Gastrocnemius medialis (tissue), 4 donors: ENCODE measurements at regions not wholly inside any gene's neighbourhood (a gene's known extent, or its start where the extent isn't known, plus 50 kb on each side); places are given as distances from the start of the nearest gene placed in this dataset.

Experiments used
- ATAC-seq, 2 donors: fragments of 150-250 bp; one replicate each; pipeline ENCODE4 v1.9.1; 2016
- DNase-seq, 2 donors: peaks; one replicate each; pipeline ENCODE4 v3.0.0-alpha.2; 2019
- H3K27ac ChIP-seq, 4 donors: fragments of 200-600 bp; sonication (generic); 1 replicate in 1 of 4; 2 replicates in 3 of 4; pipeline ENCODE4 v1.5.1; 2016 to 2018; ENCODE audit warnings: mild to moderate bottlenecking in 2 of 4, moderate library complexity in 1 of 4
- H3K27me3 ChIP-seq, 3 donors: fragments of 200-600 bp; sonication (generic) in 2 of 3; 1 replicate in 1 of 3; 2 replicates in 2 of 3; pipeline versions ENCODE4 v1.5.1 to v1.6.0; 2016 to 2019; ENCODE audit warnings: mild to moderate bottlenecking in 1 of 3, moderate library complexity in 1 of 3
- H3K36me3 ChIP-seq, 2 donors: fragments of 200-600 bp; sonication (generic) in 1 of 2; one replicate each; pipeline ENCODE4 v1.5.1; 2017 to 2018
- H3K4me1 ChIP-seq, 2 donors: fragments of 200-600 bp; sonication (generic) in 1 of 2; one replicate each; pipeline ENCODE4 v1.5.1; 2016 to 2017; ENCODE audit warnings: mild to moderate bottlenecking in 2 of 2
- H3K4me3 ChIP-seq, 4 donors: fragments of 200-600 bp; sonication (generic) in 3 of 4; 1 replicate in 1 of 4; 2 replicates in 3 of 4; pipeline ENCODE4 v1.5.1; 2016 to 2019; ENCODE audit warnings: mild to moderate bottlenecking in 2 of 4
- H3K9me3 ChIP-seq, 3 donors: fragments of 200-600 bp; sonication (generic) in 2 of 3; 1 replicate in 1 of 3; 2 replicates in 2 of 3; pipeline ENCODE4 v1.5.1; 2016 to 2019
- POLR2A ChIP-seq, 2 donors: fragments of 450-650 bp; IDR thresholded peaks; one replicate each; pipeline ENCODE4 v1.6.1; 2017; ENCODE audit warnings: antibody characterized with exemption in 2 of 2, mild to moderate bottlenecking in 2 of 2, moderate library complexity in 2 of 2
- in situ Hi-C, 4 donors: fragments of 200-750 bp; cut with MboI; loops; one replicate each; pipeline versions ENCODE4 v1.15.0 to v1.8.0; 2017; ENCODE audit warnings: low sequenced_read_pairs in 4 of 4
- intact Hi-C: fragments of 100-400 bp; cut with DNase I; formaldehyde crosslinking; loops from one replicate; pipeline ENCODE4 v1.15.1; 2023; ENCODE audit warnings: low total_unique reads
- TF ChIP-seq, protein P1 (sequence below), 5 experiments: fragments of 450-650 bp in 3 of 5; fragments of 200-600 bp in 2 of 5; sonication (generic) in 2 of 5; IDR thresholded peaks in 4 of 5; conservative IDR thresholded peaks in 1 of 5; 1 replicate in 4 of 5; 2 replicates in 1 of 5; pipeline ENCODE4 v1.5.1; 2016 to 2019; ENCODE audit warnings: antibody characterized with exemption in 5 of 5, mild to moderate bottlenecking in 3 of 5, moderate library complexity in 3 of 5

GRCh38 chrX:121128925-121129877 lies 81.8 kb downstream of the GLUD2 start:
- H3K27me3 ChIP-seq = no peaks in the 10 kb centered on the region
- intact Hi-C loops (no loop called here), in situ Hi-C loops (no loop called here)
- DNase-seq (no peak), ATAC-seq (no peak)
- H3K9me3 ChIP-seq = no peaks in the 10 kb centered on the region
- no peak overlapping the region for H3K4me3 ChIP-seq
- H3K4me1 ChIP-seq = no peaks in the 10 kb centered on the region
- H3K27ac ChIP-seq = no peak overlapping the region
- no peaks in the 10 kb centered on the region for H3K36me3 ChIP-seq
- TF ChIP-seq, protein P1, sequence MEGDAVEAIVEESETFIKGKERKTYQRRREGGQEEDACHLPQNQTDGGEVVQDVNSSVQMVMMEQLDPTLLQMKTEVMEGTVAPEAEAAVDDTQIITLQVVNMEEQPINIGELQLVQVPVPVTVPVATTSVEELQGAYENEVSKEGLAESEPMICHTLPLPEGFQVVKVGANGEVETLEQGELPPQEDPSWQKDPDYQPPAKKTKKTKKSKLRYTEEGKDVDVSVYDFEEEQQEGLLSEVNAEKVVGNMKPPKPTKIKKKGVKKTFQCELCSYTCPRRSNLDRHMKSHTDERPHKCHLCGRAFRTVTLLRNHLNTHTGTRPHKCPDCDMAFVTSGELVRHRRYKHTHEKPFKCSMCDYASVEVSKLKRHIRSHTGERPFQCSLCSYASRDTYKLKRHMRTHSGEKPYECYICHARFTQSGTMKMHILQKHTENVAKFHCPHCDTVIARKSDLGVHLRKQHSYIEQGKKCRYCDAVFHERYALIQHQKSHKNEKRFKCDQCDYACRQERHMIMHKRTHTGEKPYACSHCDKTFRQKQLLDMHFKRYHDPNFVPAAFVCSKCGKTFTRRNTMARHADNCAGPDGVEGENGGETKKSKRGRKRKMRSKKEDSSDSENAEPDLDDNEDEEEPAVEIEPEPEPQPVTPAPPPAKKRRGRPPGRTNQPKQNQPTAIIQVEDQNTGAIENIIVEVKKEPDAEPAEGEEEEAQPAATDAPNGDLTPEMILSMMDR (IDR thresholded peaks at IDR 0.05 in 4 of 5, conservative IDR thresholded peaks at IDR 0.05 in 1 of 5) = no peak
- no peak for TF ChIP-seq POLR2A (IDR thresholded peaks at IDR 0.05)

DNA sequence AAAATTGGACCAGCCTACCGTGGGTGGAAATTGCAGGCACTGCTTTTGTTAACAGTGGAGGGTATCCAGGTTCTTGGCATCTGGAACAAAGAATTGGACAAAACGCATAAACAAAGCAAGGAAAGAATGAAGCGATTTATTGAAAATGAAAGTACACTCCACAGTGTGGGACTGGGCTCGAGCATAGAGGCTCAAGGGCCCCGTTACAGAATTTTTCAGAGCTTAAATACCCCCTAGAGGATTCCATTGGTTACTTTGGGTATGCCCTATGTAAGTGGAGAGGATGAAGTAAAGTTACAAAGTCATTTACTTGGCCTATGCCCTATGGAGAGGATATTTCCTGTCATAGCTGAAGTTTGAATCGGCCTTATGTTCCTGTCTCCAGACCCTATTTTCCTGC lies 85.3 kb downstream of the GLUD2 start:
- no peak for ATAC-seq
- TF ChIP-seq, protein P1 (IDR thresholded peaks at IDR 0.05 in 4 of 5, conservative IDR thresholded peaks at IDR 0.05 in 1 of 5) = no peak
- no peak for TF ChIP-seq POLR2A (IDR thresholded peaks at IDR 0.05)
- Histone ChIP-seq H3K9me3 (no peaks in the 10 kb centered on the region), H3K4me1 (no peaks in the 10 kb centered on the region), H3K36me3 (no peaks in the 10 kb centered on the region), H3K27me3 (no peaks in the 10 kb centered on the region), H3K27ac (no peak overlapping the region), H3K4me3 (no peak overlapping the region)
- no peak for DNase-seq
- intact Hi-C loops (no loop called here), in situ Hi-C loops (no loop called here)

DNA sequence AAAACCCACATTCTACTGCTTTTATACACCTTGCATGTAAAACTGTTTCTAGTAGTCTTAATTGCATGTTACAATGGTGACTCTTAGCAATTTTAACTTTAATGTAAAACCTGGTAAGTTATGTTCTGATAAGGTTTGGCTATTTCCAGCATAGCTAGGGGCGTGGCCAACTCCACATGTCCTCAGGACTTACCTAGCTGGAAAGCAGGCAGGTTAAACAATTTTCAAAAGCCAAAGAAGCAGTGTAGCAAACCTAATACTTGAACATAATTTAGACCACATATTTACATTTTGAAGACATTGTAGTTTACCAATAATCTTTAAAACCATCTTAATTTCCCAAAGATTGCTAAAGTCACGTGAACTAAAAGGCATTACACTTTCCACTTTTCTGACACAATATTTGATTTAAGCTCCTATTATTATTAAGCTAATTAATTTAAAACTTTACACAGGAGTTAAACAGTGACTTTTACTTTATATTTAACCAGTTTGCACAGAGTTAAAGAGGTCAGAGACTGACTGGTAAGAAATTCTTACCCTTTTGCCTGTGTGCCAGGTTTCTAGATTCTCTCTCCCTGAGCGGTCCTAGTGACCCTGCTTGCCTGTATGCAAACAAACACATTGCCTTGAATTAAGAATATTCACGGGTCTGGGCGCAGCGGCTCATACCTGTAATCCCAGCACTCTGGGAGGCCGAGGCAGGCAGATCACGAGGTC lies 88.2 kb downstream of the GLUD2 start:
- no peak for ATAC-seq
- in situ Hi-C loops = no loop called here
- intact Hi-C loops = no loop called here

DNA sequence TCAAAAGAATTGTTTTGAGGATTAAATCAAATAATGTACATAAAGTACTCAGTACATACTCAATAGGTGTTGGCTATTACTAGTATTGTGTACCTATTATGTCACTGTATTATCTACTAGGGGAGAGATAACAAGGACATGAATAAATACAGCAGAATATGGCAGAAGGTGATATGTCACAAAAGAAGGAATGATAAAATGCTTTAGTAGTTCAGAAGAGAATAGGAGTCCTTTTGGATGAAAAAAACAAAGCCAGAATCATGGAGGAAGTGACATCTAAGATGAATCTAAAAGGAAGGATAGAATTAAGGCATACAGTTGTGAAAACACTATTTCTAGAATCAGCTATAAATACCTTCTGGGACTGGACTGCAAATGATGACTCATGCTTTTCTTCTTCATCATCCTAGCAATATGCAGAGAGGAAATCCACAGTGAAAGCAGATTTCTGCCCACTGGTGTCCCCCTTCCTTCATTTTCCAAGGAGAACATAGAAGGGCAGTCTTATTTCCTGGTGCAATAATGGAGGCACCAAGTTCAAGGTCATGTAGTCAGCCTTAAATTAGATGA lies 98.7 kb downstream of the GLUD2 start:
- no peak overlapping the region for H3K27ac ChIP-seq
- no peak for ATAC-seq
- TF ChIP-seq, protein P1 (IDR thresholded peaks at IDR 0.05 in 4 of 5, conservative IDR thresholded peaks at IDR 0.05 in 1 of 5) = no peak
- TF ChIP-seq POLR2A (IDR thresholded peaks at IDR 0.05) = no peak
- no peak for DNase-seq
- intact Hi-C loops (no loop called here), in situ Hi-C loops (no loop called here)
- H3K36me3 ChIP-seq = no peaks in the 10 kb centered on the region
- H3K9me3 ChIP-seq = no peaks in the 10 kb centered on the region
- no peaks in the 10 kb centered on the region for H3K4me1 ChIP-seq
- H3K4me3 ChIP-seq = no peak overlapping the region
- H3K27me3 ChIP-seq = no peaks in the 10 kb centered on the region

More for the DNA sequence above, 88.2 kb downstream of the GLUD2 start:
- H3K36me3 ChIP-seq = no peaks in the 10 kb centered on the region
- H3K4me1 ChIP-seq = no peaks in the 10 kb centered on the region
- TF ChIP-seq POLR2A (IDR thresholded peaks at IDR 0.05) = no peak
- TF ChIP-seq, protein P1 (IDR thresholded peaks at IDR 0.05 in 4 of 5, conservative IDR thresholded peaks at IDR 0.05 in 1 of 5) = no peak
- no peak overlapping the region for H3K27ac ChIP-seq
- no peak overlapping the region for H3K4me3 ChIP-seq
- no peak for DNase-seq
- H3K27me3 ChIP-seq = no peaks in the 10 kb centered on the region
- no peaks in the 10 kb centered on the region for H3K9me3 ChIP-seq
